Endometrial microvascular endothelial cells (primary cell): ENCODE measurements at regions not wholly inside any gene's neighbourhood (a gene's known extent, or its start where the extent isn't known, plus 50 kb on each side); places are given as distances from the start of the nearest gene placed in this dataset.

Experiments
- in situ Hi-C: cut with HindIII; loops from 2 replicates; pipeline ENCODE4 v1.10.0; 2017; ENCODE audit warnings: low sequenced_read_pairs, low pct_unique_long_range_greater_than_20kb; ENCODE audit errors: inconsistent ontology term

GRCh38 chr16:87065446-87066132, 251.6 kb downstream of the C16orf95 start:
- in situ Hi-C loops, result no loop called here

GRCh38 chr16:87066133-87067002, 250.8 kb downstream of the C16orf95 start:
- in situ Hi-C loops, result no loop called here

GRCh38 chr16:87067003-87067556, 250.1 kb downstream of the C16orf95 start:
- in situ Hi-C loops, result no loop called here

GRCh38 chr16:87067836-87068761, 249.1 kb downstream of the C16orf95 start:
- in situ Hi-C loops, result no loop called here

- in situ Hi-C loops, result no loop called here
Observed at GRCh38 chr16:87068762-87069150, 248.4 kb downstream of the C16orf95 start.

GRCh38 chr16:87070657-87071056, 246.5 kb downstream of the C16orf95 start:
- in situ Hi-C loops, result no loop called here

GRCh38 chr16:87072101-87072500, 245.1 kb downstream of the C16orf95 start:
- in situ Hi-C loops, result no loop called here

- in situ Hi-C loops, result no loop called here
Observed at GRCh38 chr16:87074641-87075318, 242.4 kb downstream of the C16orf95 start.

GRCh38 chr16:87075319-87075860, 241.8 kb downstream of the C16orf95 start:
- in situ Hi-C loops, result no loop called here

- in situ Hi-C loops, result no loop called here
Observed at GRCh38 chr16:87076331-87076949, 240.8 kb downstream of the C16orf95 start.

- in situ Hi-C loops, result no loop called here
Observed at GRCh38 chr16:87076950-87077749, 240.0 kb downstream of the C16orf95 start.

GRCh38 chr16:87077750-87078127, 239.5 kb downstream of the C16orf95 start:
- in situ Hi-C loops, result no loop called here

GRCh38 chr16:87080571-87081167, 236.5 kb downstream of the C16orf95 start:
- in situ Hi-C loops, result no loop called here

GRCh38 chr16:87085441-87085840, 231.8 kb downstream of the C16orf95 start:
- in situ Hi-C loops, result no loop called here

- in situ Hi-C loops, result no loop called here
Observed at GRCh38 chr16:87086156-87086555, 231.0 kb downstream of the C16orf95 start.

GRCh38 chr16:87086575-87086974, 230.6 kb downstream of the C16orf95 start:
- in situ Hi-C loops, result no loop called here

GRCh38 chr16:87092958-87093357, 224.2 kb downstream of the C16orf95 start:
- in situ Hi-C loops, result no loop called here
